A549 (cell line): ENCODE measurements at regions not wholly inside any gene's neighbourhood (a gene's known extent, or its start where the extent isn't known, plus 50 kb on each side); places are given as distances from the start of the nearest gene placed in this dataset.

Experiments used
- CTCF ChIP-seq: fragments of >200 bp; sonication (Bioruptor Twin); formaldehyde crosslinking; IDR thresholded peaks from 3 replicates; pipeline ENCODE4 v1.5.1; 2016
- FOSB ChIP-seq: fragments of 250-450 bp; sonication (Bioruptor Pico); IDR thresholded peaks from 2 replicates; pipeline ENCODE4 v1.5.0; 2020; ENCODE audit warnings: mild to moderate bottlenecking, moderate library complexity
- RCOR1 ChIP-seq: fragments of 150-350 bp; IDR thresholded peaks from 2 replicates; pipeline ENCODE4 v1.6.1; 2014; ENCODE audit warnings: antibody characterized with exemption, low read length, low read depth

- TF ChIP-seq CTCF (no peak), RCOR1 (no peak), FOSB (CRISPR knock-in tag) (no peak)
These were observed 156.1 kb upstream of the PIEZO2 start for GRCh38 chr18:11305507-11305906.
